Panc1 (cell line): ENCODE measurements at regions not wholly inside any gene's neighbourhood (a gene's known extent, or its start where the extent isn't known, plus 50 kb on each side); places are given as distances from the start of the nearest gene placed in this dataset.

Source experiments
- ATAC-seq: fragments of 200-7000 bp; cut with Tn5 transposase; 2 replicates; pipeline ENCODE4 v1.9.1; 2020; ENCODE audit warnings: mild to moderate bottlenecking, moderate library complexity
- BruUV-seq: library from RNA; stranded (reverse); fragments of 400-500 nt; replicated peaks from 2 replicates; lab custom pipeline; 2021; lab: Mats Ljungman, UMichigan
- CTCF ChIA-PET: fragments of 300-600 bp; sonication (Branson Sonifier 250); formaldehyde crosslinking; loops from one replicate; lab custom pipeline; 2022; ENCODE audit warnings: antibody characterized with exemption; lab: Charles Lee
- POLR2A ChIA-PET: fragments of 300-600 bp; sonication (Branson Sonifier 250); formaldehyde crosslinking; loops from one replicate; lab custom pipeline; 2022; ENCODE audit warnings: antibody characterized with exemption; lab: Charles Lee
- DNase-seq: peaks from one replicate; pipeline ENCODE4 v3.0.0-alpha.2; 2010; ENCODE audit warnings: low read depth, low spot score
- H3K27ac ChIP-seq: 2 replicates; pipeline ENCODE4 v1.5.1; 2011; ENCODE audit warnings: mild to moderate bottlenecking, low read length, inconsistent platforms
- H3K27me3 ChIP-seq: fragments of 200-500 bp; sonication (Bioruptor generic); 2 replicates; pipeline ENCODE4 v1.6.0; 2014; ENCODE audit warnings: low read length, inconsistent platforms; ENCODE audit not compliant: control insufficient read depth, insufficient read depth
- H3K36me3 ChIP-seq: fragments of 200-500 bp; sonication (Bioruptor generic); 2 replicates; pipeline ENCODE4 v1.5.1; 2014; ENCODE audit warnings: inconsistent platforms, mild to moderate bottlenecking, low read length, moderate library complexity; ENCODE audit not compliant: control insufficient read depth, insufficient read depth
- H3K4me1 ChIP-seq: 2 replicates; pipeline ENCODE4 v1.5.1; 2011; ENCODE audit warnings: inconsistent platforms, mild to moderate bottlenecking, low read length, moderate library complexity; ENCODE audit not compliant: control insufficient read depth, insufficient read depth
- H3K4me3 ChIP-seq, 2 experiments: 2 replicates each; pipeline ENCODE4 v1.5.1; 2011 to 2012; ENCODE audit warnings: low read depth in 2 of 2, low read length in 2 of 2, mild to moderate bottlenecking in 2 of 2, inconsistent platforms in 1 of 2, moderate library complexity in 1 of 2
- H3K9me3 ChIP-seq: fragments of 200-500 bp; sonication (Bioruptor generic); 2 replicates; pipeline ENCODE4 v1.5.1; 2014; ENCODE audit warnings: low read depth, mild to moderate bottlenecking, inconsistent platforms, low read length, moderate library complexity; ENCODE audit not compliant: control insufficient read depth, insufficient read depth
- CTCF ChIP-seq: fragments of 450-650 bp; IDR thresholded peaks from 2 replicates; pipeline ENCODE4 v1.5.1; 2017; ENCODE audit warnings: mild to moderate bottlenecking
- POLR2AphosphoS5 ChIP-seq: IDR thresholded peaks from 2 replicates; pipeline ENCODE4 v1.6.1; 2012; ENCODE audit warnings: mild to moderate bottlenecking, low read depth, low read length, moderate library complexity
- SIN3A ChIP-seq: IDR thresholded peaks from 2 replicates; pipeline ENCODE4 v1.6.1; 2012; ENCODE audit warnings: low read depth, mild to moderate bottlenecking, low read length, moderate library complexity, borderline replicate concordance; ENCODE audit not compliant: insufficient read depth
- TCF7L2 ChIP-seq: IDR thresholded peaks from 2 replicates; pipeline ENCODE4 v1.6.1; 2011; ENCODE audit warnings: mild to moderate bottlenecking, low read depth, low read length, inconsistent platforms
- in situ Hi-C: cut with HindIII; loops from 2 replicates; pipeline ENCODE4 v1.10.0; 2016; ENCODE audit warnings: low sequenced_read_pairs, low pct_unique_long_range_greater_than_20kb
- intact Hi-C: fragments of 100-400 bp; cut with micrococcal nuclease; formaldehyde crosslinking; loops from one replicate; pipeline ENCODE4 v1.10.0; 2022; ENCODE audit not compliant: unreplicated experiment
- TF ChIP-seq, protein P1 (sequence below), 2 experiments: IDR thresholded peaks; 2 replicates each; pipeline ENCODE4 v1.6.1; 2011 to 2012; ENCODE audit warnings: low read depth in 2 of 2, control low read depth in 1 of 2, low read length in 1 of 2, mild to moderate bottlenecking in 1 of 2, moderate library complexity in 1 of 2; ENCODE audit not compliant: insufficient read depth in 1 of 2

- DNase-seq, result no peak
- POLR2A ChIA-PET, result no interaction called here
- no peaks in the 10 kb centered on the region for H3K36me3 ChIP-seq
- intact Hi-C loops (no loop called here), in situ Hi-C loops (no loop called here)
- BruUV-seq, result no TSS peak
- CTCF ChIA-PET, result no interaction called here
- H3K4me1 ChIP-seq, result no peaks in the 10 kb centered on the region
- H3K27ac ChIP-seq, result no peak overlapping the region
- no peaks in the 10 kb centered on the region; the same call in 1 of the 2 replicates for H3K27me3 ChIP-seq
- no peaks in the 10 kb centered on the region for H3K9me3 ChIP-seq
- no peak overlapping the region for H3K4me3 ChIP-seq
- TF ChIP-seq, protein P1, sequence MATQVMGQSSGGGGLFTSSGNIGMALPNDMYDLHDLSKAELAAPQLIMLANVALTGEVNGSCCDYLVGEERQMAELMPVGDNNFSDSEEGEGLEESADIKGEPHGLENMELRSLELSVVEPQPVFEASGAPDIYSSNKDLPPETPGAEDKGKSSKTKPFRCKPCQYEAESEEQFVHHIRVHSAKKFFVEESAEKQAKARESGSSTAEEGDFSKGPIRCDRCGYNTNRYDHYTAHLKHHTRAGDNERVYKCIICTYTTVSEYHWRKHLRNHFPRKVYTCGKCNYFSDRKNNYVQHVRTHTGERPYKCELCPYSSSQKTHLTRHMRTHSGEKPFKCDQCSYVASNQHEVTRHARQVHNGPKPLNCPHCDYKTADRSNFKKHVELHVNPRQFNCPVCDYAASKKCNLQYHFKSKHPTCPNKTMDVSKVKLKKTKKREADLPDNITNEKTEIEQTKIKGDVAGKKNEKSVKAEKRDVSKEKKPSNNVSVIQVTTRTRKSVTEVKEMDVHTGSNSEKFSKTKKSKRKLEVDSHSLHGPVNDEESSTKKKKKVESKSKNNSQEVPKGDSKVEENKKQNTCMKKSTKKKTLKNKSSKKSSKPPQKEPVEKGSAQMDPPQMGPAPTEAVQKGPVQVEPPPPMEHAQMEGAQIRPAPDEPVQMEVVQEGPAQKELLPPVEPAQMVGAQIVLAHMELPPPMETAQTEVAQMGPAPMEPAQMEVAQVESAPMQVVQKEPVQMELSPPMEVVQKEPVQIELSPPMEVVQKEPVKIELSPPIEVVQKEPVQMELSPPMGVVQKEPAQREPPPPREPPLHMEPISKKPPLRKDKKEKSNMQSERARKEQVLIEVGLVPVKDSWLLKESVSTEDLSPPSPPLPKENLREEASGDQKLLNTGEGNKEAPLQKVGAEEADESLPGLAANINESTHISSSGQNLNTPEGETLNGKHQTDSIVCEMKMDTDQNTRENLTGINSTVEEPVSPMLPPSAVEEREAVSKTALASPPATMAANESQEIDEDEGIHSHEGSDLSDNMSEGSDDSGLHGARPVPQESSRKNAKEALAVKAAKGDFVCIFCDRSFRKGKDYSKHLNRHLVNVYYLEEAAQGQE (IDR thresholded peaks at IDR 0.05; ENCODE audit: insufficient read depth in 1 of 2, low read depth in 2 of 2, low read length in 1 of 2), result no peak
- TF ChIP-seq SIN3A, result no peak
- no peak for TF ChIP-seq POLR2AphosphoS5
- TF ChIP-seq TCF7L2, result no peak
- TF ChIP-seq CTCF, result no peak
- no peak for ATAC-seq
Measured at GRCh38 chr15:88395872-88396781, 71.1 kb downstream of the MRPL46 start.

DNA sequence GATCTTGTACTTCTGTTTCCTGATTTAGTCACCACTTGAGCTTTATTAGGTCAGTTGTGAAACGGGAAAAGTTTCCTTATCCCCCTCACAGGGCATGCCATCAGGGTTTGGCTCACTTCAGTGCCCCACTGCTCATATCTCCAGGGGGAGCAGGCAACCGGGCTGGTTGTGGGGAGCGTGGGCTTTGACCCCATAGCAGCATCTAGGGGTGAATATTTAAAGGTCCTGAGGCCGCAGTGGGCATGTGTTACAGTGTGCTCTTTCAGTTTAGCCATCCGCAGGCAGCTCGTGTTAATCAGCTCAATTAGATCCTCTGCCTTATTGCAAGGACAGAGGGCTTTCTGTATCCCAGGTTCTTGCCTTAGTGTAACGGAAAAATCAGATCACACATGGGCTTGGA is 71.9 kb downstream of the MRPL46 start:
- Histone ChIP-seq H3K27ac (no peak overlapping the region), H3K4me1 (no peaks in the 10 kb centered on the region), H3K36me3 (no peaks in the 10 kb centered on the region), H3K9me3 (no peaks in the 10 kb centered on the region), H3K27me3 (no peaks in the 10 kb centered on the region; the same call in 1 of the 2 replicates), H3K4me3 (no peak overlapping the region)
- ATAC-seq (no peak), DNase-seq (no peak)
- BruUV-seq, result no TSS peak
- in situ Hi-C loops (no loop called here), intact Hi-C loops (no loop called here)
- ChIA-PET POLR2A (no interaction called here), CTCF (no interaction called here)
- TF ChIP-seq, protein P1 (IDR thresholded peaks at IDR 0.05; ENCODE audit: insufficient read depth in 1 of 2, low read depth in 2 of 2, low read length in 1 of 2), result no peak
- TF ChIP-seq TCF7L2 (no peak), POLR2AphosphoS5 (no peak), CTCF (no peak), SIN3A (no peak)
